ENCODE measurements at regions not wholly inside any gene's neighbourhood (a gene's known extent, or its start where the extent isn't known, plus 50 kb on each side); places are given as distances from the start of the nearest gene placed in this dataset.

- Histone ChIP-seq H4K20me1 (ENCODE audit: insufficient read depth, poor library complexity, severe bottlenecking) (no peaks in the 10 kb centered on the region), H3K9me2 (replicated peaks; ENCODE audit: insufficient read depth) (no peaks in the 10 kb centered on the region), H3K4me1 (ENCODE audit: insufficient read depth) (no peaks in the 10 kb centered on the region), H2AFZ (no peak overlapping the region), H3K4me3 (no peak overlapping the region), H3K4me2 (no peak overlapping the region), H3K9me3 (ENCODE audit: low read depth) (no peaks in the 10 kb centered on the region), H3K27me3 (no peaks in the 10 kb centered on the region), H3K36me3 (replicated peaks; ENCODE audit: insufficient read depth, low read depth) (no peaks in the 10 kb centered on the region), H3K27ac (no peak overlapping the region), H3K79me2 (no peaks in the 10 kb centered on the region)
- TF ChIP-seq EZH2phosphoT487 (IDR thresholded peaks at IDR 0.05; ENCODE audit: low read depth, severe bottlenecking, unreplicated experiment) (no peak), CTCF (IDR thresholded peaks at IDR 0.05; ENCODE audit: poor library complexity) (no peak), EZH2 (IDR thresholded peaks at IDR 0.05; ENCODE audit: borderline replicate concordance) (no peak)
- WGBS (ENCODE audit: low lambda C conversion rate, missing lambda C conversion rate): 67% methylated on average over 6 of the region's 6 CpGs
- no peak for DNase-seq (ENCODE audit: low spot score)
Measured at GRCh38 chr5:167764641-167765289, 526.7 kb upstream of the WWC1 start.

- no peak for DNase-seq (ENCODE audit: low spot score)
- no peak overlapping the region for H3K4me2 ChIP-seq
- H2AFZ ChIP-seq: no peak overlapping the region
- H3K36me3 ChIP-seq (replicated peaks; ENCODE audit: insufficient read depth, low read depth): no peaks in the 10 kb centered on the region
- H3K9me2 ChIP-seq (replicated peaks; ENCODE audit: insufficient read depth): no peaks in the 10 kb centered on the region
- no peaks in the 10 kb centered on the region for H3K27me3 ChIP-seq
- 71% methylated on average over 7 of the region's 7 CpGs for WGBS (ENCODE audit: low lambda C conversion rate, missing lambda C conversion rate)
- no peaks in the 10 kb centered on the region for H3K9me3 ChIP-seq (ENCODE audit: low read depth)
- H3K27ac ChIP-seq: no peak overlapping the region
- H4K20me1 ChIP-seq (ENCODE audit: insufficient read depth, poor library complexity, severe bottlenecking): no peaks in the 10 kb centered on the region
- H3K79me2 ChIP-seq: no peaks in the 10 kb centered on the region
- no peaks in the 10 kb centered on the region for H3K4me1 ChIP-seq (ENCODE audit: insufficient read depth)
- H3K4me3 ChIP-seq: no peak overlapping the region
- TF ChIP-seq EZH2phosphoT487 (IDR thresholded peaks at IDR 0.05; ENCODE audit: low read depth, severe bottlenecking, unreplicated experiment) (no peak), CTCF (IDR thresholded peaks at IDR 0.05; ENCODE audit: poor library complexity) (no peak), EZH2 (IDR thresholded peaks at IDR 0.05; ENCODE audit: borderline replicate concordance) (no peak)
Measured at GRCh38 chr5:167765352-167765751, 526.1 kb upstream of the WWC1 start.

DNA sequence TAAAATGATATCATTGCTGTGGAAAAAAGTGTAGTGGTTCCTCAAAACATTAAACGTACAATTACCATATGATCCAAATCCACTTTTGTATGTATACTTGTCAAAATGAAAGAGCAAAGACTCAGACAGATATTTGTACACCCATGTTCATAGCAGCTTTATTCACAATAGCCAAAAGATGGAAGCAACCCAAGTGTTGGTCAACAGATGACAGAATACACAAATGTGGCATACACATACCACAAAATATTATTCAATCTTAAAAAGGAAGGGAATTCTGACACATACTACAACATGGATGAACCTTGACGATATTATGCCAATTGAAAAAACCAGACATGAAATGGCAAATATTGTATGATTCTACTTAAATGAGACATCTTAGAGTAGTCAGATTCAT, 524.5 kb upstream of the WWC1 start:
- DNase-seq (ENCODE audit: low spot score): no peak
- no peak overlapping the region for H2AFZ ChIP-seq
- no peaks in the 10 kb centered on the region for H4K20me1 ChIP-seq (ENCODE audit: insufficient read depth, poor library complexity, severe bottlenecking)
- no peak overlapping the region for H3K27ac ChIP-seq
- no peak overlapping the region for H3K4me3 ChIP-seq
- WGBS (ENCODE audit: low lambda C conversion rate, missing lambda C conversion rate): 47% methylated on average over 2 of the region's 2 CpGs
- no peaks in the 10 kb centered on the region for H3K79me2 ChIP-seq
- TF ChIP-seq EZH2 (IDR thresholded peaks at IDR 0.05; ENCODE audit: borderline replicate concordance): no peak
- no peak for TF ChIP-seq CTCF (IDR thresholded peaks at IDR 0.05; ENCODE audit: poor library complexity)
- TF ChIP-seq EZH2phosphoT487 (IDR thresholded peaks at IDR 0.05; ENCODE audit: low read depth, severe bottlenecking, unreplicated experiment): no peak
- no peaks in the 10 kb centered on the region for H3K9me3 ChIP-seq (ENCODE audit: low read depth)
- H3K4me1 ChIP-seq (ENCODE audit: insufficient read depth): no peaks in the 10 kb centered on the region
- no peaks in the 10 kb centered on the region for H3K9me2 ChIP-seq (replicated peaks; ENCODE audit: insufficient read depth)
- H3K36me3 ChIP-seq (replicated peaks; ENCODE audit: insufficient read depth, low read depth): no peaks in the 10 kb centered on the region
- no peak overlapping the region for H3K4me2 ChIP-seq
- no peaks in the 10 kb centered on the region for H3K27me3 ChIP-seq

Measured in hepatocyte (in vitro differentiated cells).